Spinal cord (tissue), 9 donors: ENCODE measurements at regions not wholly inside any gene's neighbourhood (a gene's known extent, or its start where the extent isn't known, plus 50 kb on each side); places are given as distances from the start of the nearest gene placed in this dataset.
A peak's percentile ranks its signal among the peaks of the same experiment; 100 is the strongest.

Experiments
- DNase-seq, 6 donors: peaks; one replicate each; pipeline versions ENCODE4 v3.0.0 to v3.0.0-alpha.2; 2013 to 2015; ENCODE audit warnings: low spot score in 6 of 6, low read depth in 4 of 6
- H3K27ac ChIP-seq: one replicate; pipeline ENCODE4 v1.5.1; 2013; ENCODE audit warnings: low read depth, low read length, control low read depth
- H3K27me3 ChIP-seq: one replicate; pipeline ENCODE4 v1.6.1; 2013; ENCODE audit warnings: low read length; ENCODE audit not compliant: control insufficient read depth, insufficient read depth
- H3K36me3 ChIP-seq: one replicate; pipeline ENCODE4 v1.6.1; 2013; ENCODE audit warnings: low read length; ENCODE audit not compliant: control insufficient read depth, insufficient read depth
- H3K4me1 ChIP-seq: one replicate; pipeline ENCODE4 v1.6.1; 2013; ENCODE audit warnings: low read length; ENCODE audit not compliant: control insufficient read depth, insufficient read depth
- H3K4me3 ChIP-seq: one replicate; pipeline ENCODE4 v1.5.1; 2013; ENCODE audit warnings: low read depth, low read length, control low read depth
- H3K9me3 ChIP-seq: one replicate; pipeline ENCODE4 v1.6.1; 2013; ENCODE audit warnings: low read length; ENCODE audit not compliant: control insufficient read depth, insufficient read depth
- WGBS: methylation state at CpG from one replicate; pipeline ENCODE4 v1.1.5; 2013; ENCODE audit warnings: missing lambda C conversion rate; ENCODE audit not compliant: insufficient coverage; 5-methylcytosine and 5-hydroxymethylcytosine counted together
- donor health status: healthy.

DNA sequence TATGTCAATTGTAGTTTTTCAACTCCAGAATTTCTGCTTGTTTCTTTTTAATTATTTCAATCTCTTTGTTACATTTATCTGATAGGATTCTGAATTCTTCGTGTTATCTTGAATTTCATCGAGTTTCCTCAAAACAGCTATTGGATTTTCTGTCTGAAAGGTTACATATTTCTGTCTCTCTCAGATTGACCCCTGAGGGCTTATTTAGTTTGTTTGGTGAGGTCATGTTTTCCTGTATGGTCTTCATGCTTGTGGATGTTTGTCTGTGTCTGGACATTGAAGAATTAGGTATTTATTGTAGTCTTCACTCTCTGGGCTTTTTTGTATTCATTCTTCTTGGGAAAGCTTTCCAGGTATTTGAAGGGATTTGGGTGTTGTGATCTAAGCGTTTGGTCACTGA, 85.6 kb downstream of the SNAPC1 start:
- Histone ChIP-seq H3K4me3 (no peak overlapping the region), H3K9me3 (peaks cover 3% of the 10 kb centered on the region), H3K36me3 (no peaks in the 10 kb centered on the region), H3K27ac (no peak overlapping the region), H3K27me3 (no peaks in the 10 kb centered on the region), H3K4me1 (no peaks in the 10 kb centered on the region)
- WGBS, result no CpG with 5 or more reads among the region's 3 CpGs
- DNase-seq, result no peak

DNA sequence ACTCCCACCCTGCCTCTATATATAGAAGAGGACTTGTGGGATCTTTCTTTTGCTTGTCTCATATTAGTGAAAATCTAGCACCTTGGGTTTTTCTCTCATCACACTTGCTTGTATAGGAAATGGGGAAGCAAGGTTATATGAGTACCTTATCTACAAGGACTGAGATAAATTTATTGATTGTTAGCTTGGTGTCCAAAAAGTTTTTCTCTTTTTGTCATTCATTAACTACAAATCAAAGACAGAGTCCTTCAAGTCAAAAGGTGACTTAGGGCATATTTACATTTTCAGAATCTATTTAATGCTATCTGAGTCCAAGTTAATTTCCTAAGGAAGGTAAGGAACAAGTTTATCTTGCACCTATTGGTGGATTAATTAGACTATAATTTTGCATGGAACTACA, 92.7 kb downstream of the SNAPC1 start:
- Histone ChIP-seq H3K4me1 (no peaks in the 10 kb centered on the region), H3K27ac (no peak overlapping the region), H3K27me3 (no peaks in the 10 kb centered on the region), H3K4me3 (no peak overlapping the region), H3K9me3 (no peaks in the 10 kb centered on the region), H3K36me3 (no peaks in the 10 kb centered on the region)
- DNase-seq, result no peak

DNA sequence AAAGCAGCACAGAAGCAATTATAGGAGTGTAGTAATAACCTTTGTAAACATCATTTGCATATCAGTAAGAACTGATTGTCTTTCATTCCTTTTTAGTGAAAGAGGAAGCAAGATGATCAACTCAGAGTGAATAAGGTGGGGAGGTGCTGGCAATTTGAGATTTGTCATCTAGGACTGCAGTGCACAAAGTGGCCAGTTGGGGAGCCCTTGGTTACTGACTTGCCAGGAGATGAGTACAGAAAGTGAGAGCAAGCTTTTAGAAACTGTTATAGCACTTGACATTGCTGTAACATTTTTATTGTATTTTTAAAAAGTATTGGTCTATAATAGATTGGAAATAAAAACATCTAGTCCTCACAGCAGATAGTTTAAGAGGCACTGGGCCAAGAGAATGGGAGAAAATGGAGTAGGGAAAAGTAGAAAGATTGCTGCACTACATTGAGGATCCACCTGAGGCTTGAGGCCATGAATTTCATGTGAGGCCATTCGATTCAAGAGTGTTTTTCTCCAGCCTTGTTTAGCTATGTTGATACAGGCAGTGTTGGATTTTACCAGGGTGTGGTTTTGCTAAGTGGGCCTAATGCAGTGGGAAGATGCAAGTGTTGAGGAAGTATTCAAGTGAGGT, 98.2 kb downstream of the SNAPC1 start:
- WGBS, result 73% methylated on average over 1 of the region's 1 CpG
- H3K27ac ChIP-seq, result no peak overlapping the region
- no peak overlapping the region for H3K4me3 ChIP-seq
- no peaks in the 10 kb centered on the region for H3K9me3 ChIP-seq
- H3K4me1 ChIP-seq, result no peaks in the 10 kb centered on the region
- no peaks in the 10 kb centered on the region for H3K27me3 ChIP-seq
- H3K36me3 ChIP-seq, result peaks cover 6% of the 10 kb centered on the region
- peak in 1 of 6 donors; percentile 53 for DNase-seq

DNA sequence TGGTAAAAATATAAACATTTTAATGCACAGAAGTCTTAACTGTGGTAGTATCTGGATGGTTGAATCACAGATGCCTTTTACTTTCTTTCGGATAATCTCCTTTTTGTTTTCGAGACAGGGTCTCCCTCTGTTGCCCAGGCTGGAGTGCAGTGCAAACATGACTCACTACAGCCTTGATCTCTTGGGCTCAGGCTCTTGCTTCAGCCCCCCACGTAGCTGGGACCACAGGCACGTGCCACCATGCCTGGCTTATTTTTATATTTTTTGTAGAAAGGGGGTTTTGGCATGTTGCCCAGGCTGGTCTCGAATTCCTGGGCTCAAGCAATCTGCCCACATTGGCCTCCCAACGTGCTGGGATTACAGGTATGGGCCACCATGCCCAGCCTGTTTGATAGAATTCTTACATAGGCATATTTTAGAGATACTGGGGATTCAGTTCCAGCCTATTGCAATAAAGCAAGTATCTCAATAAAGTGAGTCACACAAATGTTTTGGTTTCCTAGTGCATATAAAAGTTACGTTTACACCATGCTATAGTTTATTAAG, 99.2 kb downstream of the SNAPC1 start:
- Histone ChIP-seq H3K4me1 (no peaks in the 10 kb centered on the region), H3K9me3 (no peaks in the 10 kb centered on the region), H3K4me3 (no peak overlapping the region), H3K27ac (no peak overlapping the region), H3K36me3 (peaks cover 6% of the 10 kb centered on the region), H3K27me3 (no peaks in the 10 kb centered on the region)
- 100% methylated on average over 3 of the region's 7 CpGs for WGBS
- no peak for DNase-seq

DNA sequence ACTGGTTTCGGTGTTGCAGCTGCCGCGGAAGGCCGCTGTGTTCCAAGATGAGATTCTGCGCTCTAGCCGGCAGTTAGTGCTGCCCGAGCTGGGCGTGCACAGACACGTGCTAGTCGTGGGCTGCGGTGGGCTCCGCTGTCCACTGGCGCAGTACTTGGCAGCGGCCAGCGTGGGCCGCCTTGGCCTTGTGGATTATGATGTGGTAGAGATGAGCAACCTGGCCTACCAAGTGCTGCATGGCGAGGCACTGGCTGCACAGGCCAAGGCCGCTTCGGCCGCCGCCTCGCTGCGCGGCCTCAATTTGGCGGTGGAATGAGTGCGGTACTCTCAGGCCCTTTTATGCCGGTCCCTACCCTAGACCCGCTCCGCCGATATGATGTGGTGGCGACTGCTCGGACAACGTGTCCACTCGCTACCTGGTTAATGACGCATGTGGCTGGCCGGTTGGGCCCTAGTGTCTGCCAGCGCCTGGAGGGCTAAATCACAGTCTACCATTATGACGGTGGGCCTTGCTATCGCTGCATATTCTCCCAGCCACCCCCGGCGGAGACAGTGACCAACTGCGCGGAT, 102.2 kb downstream of the SNAPC1 start:
- no peak for DNase-seq
- H3K9me3 ChIP-seq, result no peaks in the 10 kb centered on the region
- WGBS, result 90% methylated on average over 41 of the region's 43 CpGs

DNA sequence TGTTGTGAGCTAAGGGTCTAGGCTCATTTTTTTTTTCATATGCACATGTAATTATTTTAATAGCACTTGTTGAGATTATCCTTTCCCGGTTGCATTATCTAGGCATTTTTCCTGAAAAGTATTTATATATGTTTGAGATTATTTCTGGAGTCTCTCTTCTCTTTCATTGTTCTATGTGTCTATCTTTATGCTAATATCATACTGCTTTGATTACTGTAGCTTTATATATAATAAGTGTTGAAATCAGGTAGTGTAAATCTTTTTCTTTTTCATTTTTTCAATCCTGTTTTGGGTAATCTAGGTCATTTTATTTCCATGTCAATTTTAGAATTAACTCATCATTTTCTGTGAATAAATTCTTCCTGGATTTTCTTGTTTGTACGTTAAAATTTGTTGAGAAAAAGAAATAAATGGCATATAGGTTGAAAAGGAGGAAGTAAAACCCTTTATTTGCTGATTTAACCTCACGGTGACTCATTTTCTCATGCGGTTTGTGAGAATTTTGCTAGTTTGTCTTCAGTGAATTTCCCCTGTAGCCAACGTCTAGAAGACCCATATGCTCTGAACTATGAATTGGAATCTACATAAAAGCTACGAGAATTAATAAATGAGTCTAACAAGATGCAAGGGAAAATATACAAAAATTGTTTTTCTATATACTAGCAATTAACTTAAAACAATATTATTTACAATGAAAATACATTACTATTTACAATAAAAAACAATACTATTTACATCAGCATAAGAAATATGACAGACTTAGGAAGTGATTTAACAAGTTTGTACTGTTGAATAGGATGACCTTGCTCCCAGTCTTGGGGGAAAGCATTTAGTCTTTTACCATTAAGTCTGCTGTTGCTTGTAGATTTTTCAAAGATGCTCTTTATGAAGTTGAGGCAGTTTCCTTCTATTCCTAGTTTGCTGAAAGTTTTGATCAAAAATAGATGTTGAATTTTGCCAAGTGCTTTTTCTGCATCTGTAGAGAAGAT, 105.0 kb downstream of the SNAPC1 start:
- H3K27ac ChIP-seq, result no peak overlapping the region
- H3K4me1 ChIP-seq, result no peaks in the 10 kb centered on the region
- H3K27me3 ChIP-seq, result no peaks in the 10 kb centered on the region
- DNase-seq, result no peak
- H3K36me3 ChIP-seq, result peaks cover 6% of the 10 kb centered on the region
- H3K9me3 ChIP-seq, result peaks cover 3% of the 10 kb centered on the region
- 100% methylated on average over 2 of the region's 6 CpGs for WGBS
- no peak overlapping the region for H3K4me3 ChIP-seq

More for the DNA sequence above, 102.2 kb downstream of the SNAPC1 start:
- Histone ChIP-seq H3K27me3 (no peaks in the 10 kb centered on the region), H3K4me3 (no peak overlapping the region), H3K4me1 (no peaks in the 10 kb centered on the region), H3K36me3 (peaks cover 6% of the 10 kb centered on the region), H3K27ac (no peak overlapping the region)

DNA sequence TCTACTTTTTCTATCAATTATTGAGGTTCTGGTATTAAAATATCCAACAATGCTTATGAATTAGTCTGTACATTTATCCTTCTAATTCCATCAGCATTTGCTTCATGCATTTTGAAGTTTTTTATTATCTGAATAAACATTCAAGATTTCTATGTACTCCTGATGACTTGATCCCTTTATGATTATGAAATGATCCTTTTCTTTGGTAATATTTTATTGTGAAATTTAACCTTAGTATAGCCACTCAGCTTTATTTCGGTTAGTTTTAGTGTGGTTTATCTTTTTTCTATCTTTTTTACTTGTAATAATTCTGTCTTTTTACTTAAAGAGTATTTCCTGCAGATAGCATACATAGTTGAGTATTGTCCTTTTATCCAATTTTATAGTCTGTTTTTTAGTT, 106.6 kb downstream of the SNAPC1 start:
- DNase-seq, result no peak
- WGBS, result no CpG with 5 or more reads among the region's 1 CpG
- no peaks in the 10 kb centered on the region for H3K27me3 ChIP-seq
- no peak overlapping the region for H3K27ac ChIP-seq
- H3K4me1 ChIP-seq, result no peaks in the 10 kb centered on the region
- H3K36me3 ChIP-seq, result peaks cover 6% of the 10 kb centered on the region
- peaks cover 3% of the 10 kb centered on the region for H3K9me3 ChIP-seq
- H3K4me3 ChIP-seq, result no peak overlapping the region

DNA sequence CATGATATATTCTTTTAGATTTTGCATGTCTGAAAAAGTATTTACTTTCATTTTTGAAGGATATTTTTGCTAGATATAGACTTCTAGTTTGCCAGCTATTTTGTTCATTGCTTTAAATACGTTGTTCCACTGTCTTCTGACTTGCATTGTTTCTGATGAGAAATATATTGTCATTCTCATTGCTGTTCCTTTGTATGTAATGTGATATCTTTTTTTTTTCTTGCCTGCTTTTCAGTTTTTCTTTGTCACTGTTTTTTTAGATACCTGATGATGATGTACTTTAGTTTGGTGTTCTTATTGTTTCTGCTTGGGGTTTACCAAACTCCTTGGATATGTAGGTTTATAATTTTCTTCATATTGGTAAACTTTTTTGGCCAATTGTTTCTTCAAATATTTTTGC, 107.9 kb downstream of the SNAPC1 start:
- Histone ChIP-seq H3K27me3 (no peaks in the 10 kb centered on the region), H3K4me3 (no peak overlapping the region), H3K27ac (no peak overlapping the region), H3K9me3 (peaks cover 3% of the 10 kb centered on the region), H3K36me3 (no peaks in the 10 kb centered on the region), H3K4me1 (no peaks in the 10 kb centered on the region)
- no peak for DNase-seq
- WGBS, result no CpG with 5 or more reads among the region's 1 CpG

DNA sequence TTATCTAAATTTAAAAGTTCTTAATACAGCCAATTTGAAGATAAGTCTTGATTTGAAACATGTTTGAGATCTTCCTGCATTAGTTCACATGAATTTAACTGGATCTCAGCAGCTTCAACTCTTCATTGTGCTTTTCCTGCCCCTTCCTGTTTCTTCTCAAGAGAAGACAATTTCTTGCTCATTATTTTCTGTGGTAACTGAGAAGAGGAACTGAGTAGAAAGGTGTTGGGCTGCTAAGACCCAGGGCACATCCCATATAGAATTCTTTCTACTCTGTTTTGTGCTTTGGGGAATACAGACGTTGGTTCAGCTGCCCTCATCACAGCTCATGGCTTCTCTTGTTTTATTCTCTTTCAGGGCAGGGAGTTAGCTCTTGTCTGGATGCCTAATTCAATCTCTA, 110.2 kb downstream of the SNAPC1 start:
- H3K36me3 ChIP-seq, result no peaks in the 10 kb centered on the region
- no peaks in the 10 kb centered on the region for H3K27me3 ChIP-seq
- no peak for DNase-seq
- H3K4me3 ChIP-seq, result no peak overlapping the region
- H3K27ac ChIP-seq, result no peak overlapping the region
- peaks cover 3% of the 10 kb centered on the region for H3K4me1 ChIP-seq
- WGBS, result no CpG with 5 or more reads among the region's 1 CpG
- peaks cover 3% of the 10 kb centered on the region for H3K9me3 ChIP-seq
